SJSA1 (cell line): ENCODE measurements at regions not wholly inside any gene's neighbourhood (a gene's known extent, or its start where the extent isn't known, plus 50 kb on each side); places are given as distances from the start of the nearest gene placed in this dataset.
"Not testable (repeated sequence)": the region's sequence is repeated elsewhere in the genome, so short reads cannot be mapped to it uniquely, and the experiment has no call there.

Experiments
- DNase-seq, 2 experiments: peaks; one replicate each; pipeline ENCODE4 v3.0.0-alpha.2; 2015 to 2020; ENCODE audit warnings: low spot score in 2 of 2, low read depth in 1 of 2
- H3K27ac ChIP-seq: fragments of 250-450 bp; sonication (Bioruptor Pico); 2 replicates; pipeline ENCODE4 v1.5.1; 2020; ENCODE audit warnings: mild to moderate bottlenecking, moderate library complexity
- H3K27me3 ChIP-seq: fragments of 250-450 bp; sonication (Bioruptor Pico); replicated peaks from 2 replicates; pipeline ENCODE4 v1.5.1; 2020; ENCODE audit warnings: mild to moderate bottlenecking, moderate library complexity
- H3K36me3 ChIP-seq: fragments of 250-450 bp; sonication (Bioruptor Pico); 2 replicates; pipeline ENCODE4 v1.5.1; 2020; ENCODE audit warnings: mild to moderate bottlenecking
- H3K4me1 ChIP-seq: fragments of 250-450 bp; sonication (Bioruptor Pico); replicated peaks from 2 replicates; pipeline ENCODE4 v1.6.1; 2021; ENCODE audit warnings: mild to moderate bottlenecking
- H3K4me3 ChIP-seq: fragments of 250-450 bp; sonication (Bioruptor Pico); 2 replicates; pipeline ENCODE4 v1.5.1; 2020; ENCODE audit warnings: mild to moderate bottlenecking
- H3K9me3 ChIP-seq: fragments of 250-450 bp; sonication (Bioruptor Pico); replicated peaks from 2 replicates; pipeline ENCODE4 v1.5.1; 2020; ENCODE audit warnings: mild to moderate bottlenecking

DNA sequence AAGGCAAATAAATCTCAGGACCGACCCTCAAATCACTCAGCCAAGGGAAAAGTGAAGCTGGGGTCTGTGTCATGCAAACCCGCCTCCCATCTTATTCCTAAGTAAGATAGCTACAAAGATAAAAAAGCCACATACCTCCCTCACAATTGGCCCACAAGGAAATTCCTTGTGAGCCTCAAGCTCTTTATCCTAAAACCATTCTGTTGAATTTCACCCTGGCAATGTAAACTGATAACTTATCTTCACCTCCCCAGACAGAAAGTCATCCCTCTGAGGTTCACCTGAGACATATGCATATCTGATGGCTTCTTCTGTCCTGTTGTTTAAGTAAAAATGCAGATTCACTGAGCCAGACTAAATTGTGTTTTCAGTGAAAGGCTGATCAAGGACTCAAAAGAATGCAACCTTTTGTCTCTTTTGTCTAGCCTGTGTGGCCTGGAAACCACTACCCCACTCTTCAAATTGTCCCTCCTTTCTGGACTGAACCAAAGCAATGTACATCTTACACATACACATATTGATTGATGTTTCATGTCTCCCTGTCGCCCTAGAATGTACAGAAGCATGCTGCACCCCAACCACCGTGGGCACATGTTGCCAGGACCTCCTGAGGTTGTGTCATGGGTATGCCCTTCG lies 91.3 kb downstream of the MFAP3L start:
- Histone ChIP-seq H3K27ac (no peak overlapping the region), H3K9me3 (no peaks in the 10 kb centered on the region), H3K36me3 (no peaks in the 10 kb centered on the region), H3K4me1 (no peaks in the 10 kb centered on the region), H3K4me3 (no peak overlapping the region), H3K27me3 (no peaks in the 10 kb centered on the region)
- DNase-seq: no peak

DNA sequence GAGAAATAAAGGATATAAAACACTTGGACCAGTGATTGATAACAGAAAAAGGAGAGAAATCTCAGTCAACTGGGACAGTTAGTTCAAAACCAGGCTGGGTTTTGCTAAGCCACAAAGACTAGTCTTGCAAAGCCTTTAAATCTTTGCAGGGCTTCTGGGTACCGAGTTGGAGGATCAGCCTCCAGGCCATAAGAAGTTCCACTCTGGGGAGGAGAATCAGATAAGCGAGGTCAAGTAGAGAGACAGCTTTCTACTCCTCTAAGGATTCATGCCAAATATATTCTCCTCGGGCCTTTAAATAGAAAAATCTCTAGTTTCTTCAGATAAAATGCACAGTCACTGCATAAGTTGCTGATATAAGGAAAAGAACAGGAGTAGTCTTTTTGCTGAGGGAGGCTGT lies 92.7 kb downstream of the MFAP3L start:
- Histone ChIP-seq H3K9me3 (no peaks in the 10 kb centered on the region), H3K27ac (no peak overlapping the region), H3K4me3 (no peak overlapping the region), H3K36me3 (no peaks in the 10 kb centered on the region), H3K4me1 (no peaks in the 10 kb centered on the region), H3K27me3 (no peaks in the 10 kb centered on the region)
- DNase-seq: no peak

GRCh38 chr4:169931964-169932363 lies 94.2 kb downstream of the MFAP3L start:
- DNase-seq: no peak
- no peaks in the 10 kb centered on the region for H3K4me1 ChIP-seq
- H3K27me3 ChIP-seq: no peaks in the 10 kb centered on the region
- no peak overlapping the region for H3K27ac ChIP-seq
- no peak overlapping the region for H3K4me3 ChIP-seq
- H3K9me3 ChIP-seq: no peaks in the 10 kb centered on the region
- H3K36me3 ChIP-seq: no peaks in the 10 kb centered on the region

GRCh38 chr4:169930755-169931154 lies 95.4 kb downstream of the MFAP3L start:
- H3K9me3 ChIP-seq, H3K4me1 ChIP-seq, DNase-seq, H3K27me3 ChIP-seq, H3K4me3 ChIP-seq, H3K27ac ChIP-seq, H3K36me3 ChIP-seq: not testable (repeated sequence)

- Histone ChIP-seq H3K9me3 (no peaks in the 10 kb centered on the region), H3K4me1 (no peaks in the 10 kb centered on the region), H3K4me3 (no peak overlapping the region), H3K36me3 (no peaks in the 10 kb centered on the region), H3K27me3 (no peaks in the 10 kb centered on the region), H3K27ac (no peak overlapping the region)
- DNase-seq: no peak
Measured at GRCh38 chr4:169927280-169927679, 98.9 kb downstream of the MFAP3L start.

GRCh38 chr4:169925678-169926077 lies 100.5 kb downstream of the MFAP3L start:
- no peak for DNase-seq
- no peaks in the 10 kb centered on the region for H3K4me1 ChIP-seq
- H3K27ac ChIP-seq: no peak overlapping the region
- no peaks in the 10 kb centered on the region for H3K36me3 ChIP-seq
- H3K27me3 ChIP-seq: no peaks in the 10 kb centered on the region
- no peaks in the 10 kb centered on the region for H3K9me3 ChIP-seq
- no peak overlapping the region for H3K4me3 ChIP-seq

GRCh38 chr4:169922632-169923276 lies 103.4 kb downstream of the MFAP3L start:
- Histone ChIP-seq H3K4me1 (no peaks in the 10 kb centered on the region), H3K9me3 (no peaks in the 10 kb centered on the region), H3K36me3 (no peaks in the 10 kb centered on the region), H3K27ac (no peak overlapping the region), H3K27me3 (no peaks in the 10 kb centered on the region), H3K4me3 (no peak overlapping the region)
- DNase-seq: no peak

DNA sequence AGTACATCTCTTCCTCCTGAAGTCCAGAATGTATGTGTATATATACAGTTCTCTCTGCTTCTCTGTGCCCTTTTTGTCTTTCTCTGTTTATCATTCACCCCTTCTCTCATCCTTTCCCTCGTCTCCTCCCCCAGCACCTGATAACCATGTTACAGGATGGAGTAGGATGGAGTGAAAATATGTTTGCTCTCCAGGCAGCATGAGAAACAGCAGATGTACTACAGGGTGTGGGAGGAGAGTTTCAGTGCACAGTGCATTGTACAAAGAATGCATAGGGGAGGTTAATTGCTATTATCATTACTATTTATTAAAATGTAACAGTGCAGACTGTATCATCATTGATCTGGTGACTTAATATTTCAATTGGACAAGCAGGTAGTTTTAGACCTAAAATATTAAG lies 104.5 kb downstream of the MFAP3L start:
- Histone ChIP-seq H3K27me3 (no peaks in the 10 kb centered on the region), H3K4me1 (no peaks in the 10 kb centered on the region), H3K27ac (no peak overlapping the region), H3K36me3 (no peaks in the 10 kb centered on the region), H3K4me3 (no peak overlapping the region), H3K9me3 (no peaks in the 10 kb centered on the region)
- DNase-seq: no peak

DNA sequence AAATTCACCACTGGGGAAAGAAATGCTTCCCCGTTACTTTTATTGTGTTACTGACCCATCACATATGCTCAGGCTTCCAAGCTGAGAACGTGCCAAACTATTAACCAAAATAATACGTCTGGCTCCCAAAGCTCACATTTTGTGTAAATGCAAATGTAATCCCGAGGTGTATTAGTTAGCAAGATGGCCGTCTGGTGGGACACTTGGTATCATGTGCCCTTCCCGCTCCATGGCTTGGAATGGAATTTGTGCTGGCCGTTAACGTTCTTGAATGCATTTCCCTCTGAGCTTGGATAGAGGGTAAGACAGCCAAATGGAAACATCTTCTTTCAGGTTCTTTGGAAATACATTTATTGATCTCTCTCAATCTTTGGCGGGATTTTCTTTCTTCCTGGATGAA lies 105.0 kb downstream of the MFAP3L start:
- DNase-seq: no peak
- no peaks in the 10 kb centered on the region for H3K27me3 ChIP-seq

GRCh38 chr4:169919194-169920124 lies 106.7 kb downstream of the MFAP3L start:
- not testable (repeated sequence) for H3K27me3 ChIP-seq, H3K27ac ChIP-seq, H3K4me1 ChIP-seq, H3K36me3 ChIP-seq, DNase-seq, H3K4me3 ChIP-seq, H3K9me3 ChIP-seq

More for the DNA sequence above, 105.0 kb downstream of the MFAP3L start:
- Histone ChIP-seq H3K4me3 (no peak overlapping the region), H3K36me3 (no peaks in the 10 kb centered on the region), H3K4me1 (no peaks in the 10 kb centered on the region), H3K9me3 (no peaks in the 10 kb centered on the region), H3K27ac (no peak overlapping the region)

GRCh38 chr4:169915545-169915944 lies 110.7 kb downstream of the MFAP3L start:
- no peak for DNase-seq
- Histone ChIP-seq H3K27me3 (no peaks in the 10 kb centered on the region), H3K4me1 (no peaks in the 10 kb centered on the region), H3K9me3 (no peaks in the 10 kb centered on the region), H3K27ac (no peak overlapping the region), H3K36me3 (no peaks in the 10 kb centered on the region), H3K4me3 (no peak overlapping the region)

GRCh38 chr4:169914866-169915265 lies 111.3 kb downstream of the MFAP3L start:
- no peaks in the 10 kb centered on the region for H3K36me3 ChIP-seq
- DNase-seq: no peak

DNA sequence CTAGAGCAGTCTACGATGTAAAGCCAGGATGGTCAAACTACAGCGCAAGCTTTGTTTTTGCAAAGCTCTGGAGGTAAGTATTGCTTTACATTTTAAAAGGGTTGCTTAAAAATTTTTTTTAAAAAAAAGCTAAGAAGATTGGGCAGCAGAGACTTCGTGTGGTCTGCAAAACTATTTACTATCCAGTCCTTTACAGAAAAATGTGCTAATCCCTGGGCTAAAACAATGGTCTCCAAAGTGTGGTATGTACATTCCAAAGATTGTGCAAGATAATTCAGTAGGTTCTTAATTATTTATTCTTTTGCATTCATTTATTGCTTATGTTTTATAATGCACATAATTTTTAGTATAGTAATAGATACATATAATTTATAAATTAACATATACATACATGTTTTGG lies 113.2 kb downstream of the MFAP3L start:
- no peaks in the 10 kb centered on the region for H3K36me3 ChIP-seq
- H3K4me3 ChIP-seq: no peak overlapping the region
- no peak for DNase-seq
- no peak overlapping the region for H3K27ac ChIP-seq
- no peaks in the 10 kb centered on the region for H3K9me3 ChIP-seq
- H3K4me1 ChIP-seq: no peaks in the 10 kb centered on the region
- 0 out of 2 replicates have a peak, but pooled peaks cover 3% of the 10 kb centered on the region for H3K27me3 ChIP-seq

More at GRCh38 chr4:169914866-169915265, 111.3 kb downstream of the MFAP3L start:
- Histone ChIP-seq H3K27ac (no peak overlapping the region), H3K27me3 (no peaks in the 10 kb centered on the region), H3K9me3 (no peaks in the 10 kb centered on the region), H3K4me1 (no peaks in the 10 kb centered on the region), H3K4me3 (no peak overlapping the region)

GRCh38 chr4:169909897-169910296 lies 116.3 kb downstream of the MFAP3L start:
- H3K9me3 ChIP-seq: no peaks in the 10 kb centered on the region

More at GRCh38 chr4:169909897-169910296, 116.3 kb downstream of the MFAP3L start:
- no peak overlapping the region for H3K27ac ChIP-seq
- no peak for DNase-seq
- H3K36me3 ChIP-seq: no peaks in the 10 kb centered on the region
- H3K4me1 ChIP-seq: no peaks in the 10 kb centered on the region
- H3K4me3 ChIP-seq: no peak overlapping the region
- 0 out of 2 replicates have a peak, but pooled peaks cover 3% of the 10 kb centered on the region for H3K27me3 ChIP-seq
